ENCODE measurements at regions not wholly inside any gene's neighbourhood (a gene's known extent, or its start where the extent isn't known, plus 50 kb on each side); places are given as distances from the start of the nearest gene placed in this dataset.

GRCh38 chr21:43274022-43274945, 105.5 kb downstream of the CRYAA start:
- DNase-seq (ENCODE audit: extremely low spot score), result no peak
- H3K4me1 ChIP-seq (ENCODE audit: insufficient read depth), result no peaks in the 10 kb centered on the region
- H3K27ac ChIP-seq (ENCODE audit: low read depth), result no peak overlapping the region
- H3K36me3 ChIP-seq (ENCODE audit: insufficient read depth), result no peaks in the 10 kb centered on the region
- no peak overlapping the region for H3K4me3 ChIP-seq (ENCODE audit: low read depth, low read length)
- WGBS, result 93% methylated on average over 21 of the region's 21 CpGs

GRCh38 chr21:43273708-43274021, 104.9 kb downstream of the CRYAA start:
- 82% methylated on average over 9 of the region's 9 CpGs for WGBS
- H3K4me3 ChIP-seq (ENCODE audit: low read depth, low read length), result no peak overlapping the region
- no peaks in the 10 kb centered on the region for H3K4me1 ChIP-seq (ENCODE audit: insufficient read depth)
- no peaks in the 10 kb centered on the region for H3K36me3 ChIP-seq (ENCODE audit: insufficient read depth)
- H3K27ac ChIP-seq (ENCODE audit: low read depth), result no peak overlapping the region
- no peak for DNase-seq (ENCODE audit: extremely low spot score)

GRCh38 chr21:43273016-43273707, 104.4 kb downstream of the CRYAA start:
- DNase-seq (ENCODE audit: extremely low spot score), result no peak
- 85% methylated on average over 22 of the region's 22 CpGs for WGBS

GRCh38 chr21:43272591-43272990, 103.8 kb downstream of the CRYAA start:
- no peak for DNase-seq (ENCODE audit: extremely low spot score)
- 87% methylated on average over 8 of the region's 8 CpGs for WGBS
- Histone ChIP-seq H3K4me1 (ENCODE audit: insufficient read depth) (no peaks in the 10 kb centered on the region), H3K27ac (ENCODE audit: low read depth) (no peak overlapping the region), H3K36me3 (ENCODE audit: insufficient read depth) (no peaks in the 10 kb centered on the region), H3K4me3 (ENCODE audit: low read depth, low read length) (no peak overlapping the region)

More at GRCh38 chr21:43273016-43273707, 104.4 kb downstream of the CRYAA start:
- H3K36me3 ChIP-seq (ENCODE audit: insufficient read depth), result no peaks in the 10 kb centered on the region
- H3K4me1 ChIP-seq (ENCODE audit: insufficient read depth), result no peaks in the 10 kb centered on the region
- no peak overlapping the region for H3K27ac ChIP-seq (ENCODE audit: low read depth)
- H3K4me3 ChIP-seq (ENCODE audit: low read depth, low read length), result no peak overlapping the region

DNA sequence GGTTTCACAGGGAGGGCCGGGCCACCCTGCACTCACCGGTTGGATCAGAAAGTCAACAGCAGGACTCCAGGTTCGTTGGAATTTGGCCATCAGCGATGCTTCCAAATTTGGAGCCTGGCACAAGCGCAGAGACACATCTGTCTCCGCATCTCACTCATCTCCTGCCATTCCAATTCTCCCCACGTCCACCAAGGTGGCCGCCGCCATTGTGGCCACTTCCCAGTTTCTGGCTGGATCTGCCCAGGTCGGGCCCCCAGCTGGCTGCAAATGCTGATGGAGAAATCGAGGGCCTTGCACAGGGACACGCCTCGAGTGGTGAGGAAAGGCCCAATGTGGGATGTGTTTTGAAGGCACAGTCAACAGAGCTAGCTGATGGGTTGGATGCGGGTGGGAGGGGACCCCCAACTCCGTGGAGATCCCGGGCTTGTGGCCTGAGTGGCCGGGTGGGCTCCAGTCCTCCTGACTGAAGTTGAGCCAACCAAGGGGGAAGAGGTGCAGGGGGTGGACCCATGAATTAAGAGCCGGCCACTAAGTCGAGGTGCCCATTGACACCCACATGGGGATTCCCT, 102.7 kb downstream of the CRYAA start:
- no peak for DNase-seq (ENCODE audit: extremely low spot score)
- no peaks in the 10 kb centered on the region for H3K36me3 ChIP-seq (ENCODE audit: insufficient read depth)
- no peak overlapping the region for H3K27ac ChIP-seq (ENCODE audit: low read depth)
- WGBS, result 88% methylated on average over 19 of the region's 19 CpGs
- H3K4me3 ChIP-seq (ENCODE audit: low read depth, low read length), result no peak overlapping the region
- no peaks in the 10 kb centered on the region for H3K4me1 ChIP-seq (ENCODE audit: insufficient read depth)

- H3K27ac ChIP-seq (ENCODE audit: low read depth), result no peak overlapping the region
- DNase-seq (ENCODE audit: extremely low spot score), result no peak
- no peaks in the 10 kb centered on the region for H3K4me1 ChIP-seq (ENCODE audit: insufficient read depth)
- H3K4me3 ChIP-seq (ENCODE audit: low read depth, low read length), result no peak overlapping the region
- H3K36me3 ChIP-seq (ENCODE audit: insufficient read depth), result no peaks in the 10 kb centered on the region
- WGBS, result 42% methylated on average over 20 of the region's 20 CpGs
Measured at GRCh38 chr21:43270800-43271301, 102.0 kb downstream of the CRYAA start.

- DNase-seq (ENCODE audit: extremely low spot score), result no peak
- WGBS, result 57% methylated on average over 20 of the region's 20 CpGs
- Histone ChIP-seq H3K36me3 (ENCODE audit: insufficient read depth) (no peaks in the 10 kb centered on the region), H3K27ac (ENCODE audit: low read depth) (no peak overlapping the region), H3K4me1 (ENCODE audit: insufficient read depth) (no peaks in the 10 kb centered on the region), H3K4me3 (ENCODE audit: low read depth, low read length) (no peak overlapping the region)
Measured at GRCh38 chr21:43269957-43270705, 101.3 kb downstream of the CRYAA start.

GRCh38 chr21:43269440-43269839, 100.6 kb downstream of the CRYAA start:
- no peak overlapping the region for H3K4me3 ChIP-seq (ENCODE audit: low read depth, low read length)
- no peak overlapping the region for H3K27ac ChIP-seq (ENCODE audit: low read depth)
- H3K36me3 ChIP-seq (ENCODE audit: insufficient read depth), result no peaks in the 10 kb centered on the region
- no peaks in the 10 kb centered on the region for H3K4me1 ChIP-seq (ENCODE audit: insufficient read depth)
- WGBS, result 81% methylated on average over 10 of the region's 10 CpGs
- no peak for DNase-seq (ENCODE audit: extremely low spot score)

- no peak for DNase-seq (ENCODE audit: extremely low spot score)
- no peaks in the 10 kb centered on the region for H3K36me3 ChIP-seq (ENCODE audit: insufficient read depth)
- H3K4me3 ChIP-seq (ENCODE audit: low read depth, low read length), result no peak overlapping the region
- H3K4me1 ChIP-seq (ENCODE audit: insufficient read depth), result no peaks in the 10 kb centered on the region
- H3K27ac ChIP-seq (ENCODE audit: low read depth), result no peak overlapping the region
- WGBS, result 88% methylated on average over 12 of the region's 12 CpGs
Measured at GRCh38 chr21:43268804-43269186, 100.0 kb downstream of the CRYAA start.

GRCh38 chr21:43268086-43268803, 99.4 kb downstream of the CRYAA start:
- H3K4me3 ChIP-seq (ENCODE audit: low read depth, low read length), result no peak overlapping the region
- DNase-seq (ENCODE audit: extremely low spot score), result no peak
- no peak overlapping the region for H3K27ac ChIP-seq (ENCODE audit: low read depth)
- no peaks in the 10 kb centered on the region for H3K4me1 ChIP-seq (ENCODE audit: insufficient read depth)
- WGBS, result 92% methylated on average over 9 of the region's 9 CpGs
- H3K36me3 ChIP-seq (ENCODE audit: insufficient read depth), result no peaks in the 10 kb centered on the region

DNA sequence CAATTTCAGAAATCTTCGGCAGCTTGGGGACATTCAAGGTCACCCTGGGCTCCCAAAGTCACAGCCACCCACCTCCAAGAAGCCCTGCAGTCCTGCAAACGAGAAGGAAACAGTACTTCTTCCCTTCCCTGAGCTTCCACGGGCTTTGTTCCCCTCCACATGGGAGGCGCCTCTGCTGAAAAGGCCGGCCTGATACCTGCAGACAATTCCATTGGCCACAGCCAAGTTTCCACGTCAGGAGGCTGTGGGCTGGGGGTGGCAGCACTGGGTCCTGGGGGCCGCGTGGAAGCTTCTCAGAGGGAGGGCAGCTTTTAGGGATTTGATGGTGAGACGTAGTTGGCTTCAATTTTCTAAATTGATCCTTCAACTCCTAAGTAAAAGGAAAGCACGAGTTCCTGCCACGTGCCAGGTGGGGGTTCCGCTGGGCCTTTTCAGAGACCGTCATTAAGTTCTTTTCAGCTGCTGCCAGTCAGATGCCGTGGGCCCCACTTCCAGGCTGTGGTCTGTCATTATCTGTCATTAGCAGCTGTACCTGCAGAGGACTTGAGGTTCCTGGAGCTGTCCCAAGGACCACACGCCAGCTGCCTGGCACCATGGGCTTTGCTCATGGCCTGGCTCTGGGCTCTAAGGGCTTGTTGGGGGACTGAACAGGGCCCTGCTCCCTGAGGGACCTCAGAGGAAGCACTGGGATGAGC, 98.7 kb downstream of the CRYAA start:
- H3K27ac ChIP-seq (ENCODE audit: low read depth), result no peak overlapping the region
- no peak for DNase-seq (ENCODE audit: extremely low spot score)
- H3K4me3 ChIP-seq (ENCODE audit: low read depth, low read length), result no peak overlapping the region
- no peaks in the 10 kb centered on the region for H3K4me1 ChIP-seq (ENCODE audit: insufficient read depth)
- no peaks in the 10 kb centered on the region for H3K36me3 ChIP-seq (ENCODE audit: insufficient read depth)
- WGBS, result 92% methylated on average over 15 of the region's 15 CpGs

DNA sequence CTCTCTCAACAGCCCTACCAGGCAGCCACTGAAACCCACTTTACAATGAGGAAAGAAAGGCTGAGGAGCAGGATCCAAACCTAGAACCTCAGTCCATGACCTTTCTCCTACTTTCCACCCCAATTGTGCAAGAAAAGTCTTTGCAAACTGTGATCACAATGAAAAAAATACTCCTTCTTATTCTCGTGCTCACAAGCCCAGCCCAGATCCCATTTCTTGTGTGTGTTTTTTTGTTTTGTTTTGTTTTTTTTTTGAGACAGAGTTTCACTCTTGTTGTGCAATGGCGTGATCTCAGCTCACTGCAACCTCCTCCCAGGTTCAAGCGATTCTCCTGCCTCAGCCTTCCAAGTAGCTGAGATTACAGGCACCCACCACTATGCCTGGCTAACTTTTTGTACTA, 97.7 kb downstream of the CRYAA start:
- Histone ChIP-seq H3K4me1 (ENCODE audit: insufficient read depth) (no peaks in the 10 kb centered on the region), H3K36me3 (ENCODE audit: insufficient read depth) (no peaks in the 10 kb centered on the region), H3K27ac (ENCODE audit: low read depth) (no peak overlapping the region), H3K4me3 (ENCODE audit: low read depth, low read length) (no peak overlapping the region)
- DNase-seq (ENCODE audit: extremely low spot score), result no peak
- WGBS, result 65% methylated on average over 3 of the region's 3 CpGs
